Suprapubic skin (tissue), 4 donors: ENCODE measurements at regions not wholly inside any gene's neighbourhood (a gene's known extent, or its start where the extent isn't known, plus 50 kb on each side); places are given as distances from the start of the nearest gene placed in this dataset.

Experiments
- DNase-seq, 2 donors: peaks; one replicate each; pipeline ENCODE4 v3.0.0-alpha.2; 2019; ENCODE audit warnings: low spot score in 2 of 2
- H3K27ac ChIP-seq: fragments of 200-600 bp; sonication (generic); one replicate; pipeline ENCODE4 v1.5.1; 2019
- H3K27me3 ChIP-seq: fragments of 200-600 bp; sonication (generic); one replicate; pipeline ENCODE4 v1.5.1; 2019
- H3K36me3 ChIP-seq: fragments of 200-600 bp; sonication (generic); one replicate; pipeline ENCODE4 v1.5.1; 2019
- H3K4me1 ChIP-seq: fragments of 200-600 bp; sonication (generic); one replicate; pipeline ENCODE4 v1.5.1; 2019
- H3K4me3 ChIP-seq: fragments of 200-600 bp; sonication (generic); one replicate; pipeline ENCODE4 v1.5.1; 2019; ENCODE audit warnings: mild to moderate bottlenecking
- H3K9me3 ChIP-seq: fragments of 200-600 bp; sonication (generic); one replicate; pipeline ENCODE4 v1.5.1; 2019
- CTCF ChIP-seq, 2 donors: fragments of 200-600 bp in 1 of 2; fragments of 450-650 bp in 1 of 2; sonication (generic) in 1 of 2; IDR thresholded peaks; one replicate each; pipeline ENCODE4 v1.5.1; 2016 to 2019; ENCODE audit warnings: antibody characterized with exemption in 2 of 2, mild to moderate bottlenecking in 1 of 2, moderate library complexity in 1 of 2
- EP300 ChIP-seq: sonication (generic); formaldehyde crosslinking; IDR thresholded peaks from one replicate; pipeline ENCODE4 v1.6.1; 2017; ENCODE audit warnings: antibody characterized with exemption
- POLR2A ChIP-seq, 2 donors: fragments of 450-650 bp; IDR thresholded peaks; one replicate each; pipeline ENCODE4 v1.6.1; 2017; ENCODE audit warnings: antibody characterized with exemption in 2 of 2, mild to moderate bottlenecking in 2 of 2, moderate library complexity in 2 of 2
- POLR2AphosphoS5 ChIP-seq, 3 donors: sonication (generic); formaldehyde crosslinking; IDR thresholded peaks; one replicate each; pipeline ENCODE4 v1.6.1; 2017; ENCODE audit warnings: antibody characterized with exemption in 3 of 3
- WGBS: methylation state at CpG from one replicate; pipeline ENCODE4 v1.1.5; 2018; 5-methylcytosine and 5-hydroxymethylcytosine counted together

GRCh38 chr3:15955968-15956367, 158.2 kb upstream of the ANKRD28 start:
- TF ChIP-seq CTCF (IDR thresholded peaks at IDR 0.05) (no peak), POLR2AphosphoS5 (IDR thresholded peaks at IDR 0.05) (no peak), EP300 (no peak), POLR2A (IDR thresholded peaks at IDR 0.05) (no peak)
- DNase-seq = no peak
- Histone ChIP-seq H3K27me3 (no peaks in the 10 kb centered on the region), H3K4me3 (no peak overlapping the region), H3K36me3 (no peaks in the 10 kb centered on the region), H3K4me1 (no peaks in the 10 kb centered on the region), H3K27ac (no peak overlapping the region), H3K9me3 (no peaks in the 10 kb centered on the region)
- 64% methylated on average over 1 of the region's 1 CpG for WGBS

- WGBS = 85% methylated on average over 3 of the region's 3 CpGs
- Histone ChIP-seq H3K4me3 (no peak overlapping the region), H3K27ac (no peak overlapping the region), H3K4me1 (no peaks in the 10 kb centered on the region), H3K9me3 (no peaks in the 10 kb centered on the region), H3K36me3 (no peaks in the 10 kb centered on the region), H3K27me3 (no peaks in the 10 kb centered on the region)
- DNase-seq = no peak
- no peak for TF ChIP-seq EP300
- no peak for TF ChIP-seq POLR2AphosphoS5 (IDR thresholded peaks at IDR 0.05)
- TF ChIP-seq CTCF (IDR thresholded peaks at IDR 0.05) = no peak
- TF ChIP-seq POLR2A (IDR thresholded peaks at IDR 0.05) = no peak
Measured at GRCh38 chr3:15958692-15959433, 161.1 kb upstream of the ANKRD28 start.

GRCh38 chr3:15959434-15959811, 161.6 kb upstream of the ANKRD28 start:
- Histone ChIP-seq H3K4me3 (no peak overlapping the region), H3K36me3 (no peaks in the 10 kb centered on the region), H3K27ac (no peak overlapping the region), H3K9me3 (no peaks in the 10 kb centered on the region), H3K4me1 (no peaks in the 10 kb centered on the region), H3K27me3 (no peaks in the 10 kb centered on the region)
- no peak for TF ChIP-seq EP300
- TF ChIP-seq POLR2AphosphoS5 (IDR thresholded peaks at IDR 0.05) = no peak
- no peak for TF ChIP-seq POLR2A (IDR thresholded peaks at IDR 0.05)
- no peak for TF ChIP-seq CTCF (IDR thresholded peaks at IDR 0.05)
- no peak for DNase-seq
- WGBS = 84% methylated on average over 2 of the region's 2 CpGs

- no peak for TF ChIP-seq POLR2AphosphoS5 (IDR thresholded peaks at IDR 0.05)
- no peak for TF ChIP-seq CTCF (IDR thresholded peaks at IDR 0.05)
- no peak for TF ChIP-seq POLR2A (IDR thresholded peaks at IDR 0.05)
- TF ChIP-seq EP300 = no peak
- no peak overlapping the region for H3K4me3 ChIP-seq
- H3K9me3 ChIP-seq = no peaks in the 10 kb centered on the region
- 68% methylated on average over 17 of the region's 17 CpGs for WGBS
- H3K4me1 ChIP-seq = no peaks in the 10 kb centered on the region
- no peaks in the 10 kb centered on the region for H3K27me3 ChIP-seq
- no peaks in the 10 kb centered on the region for H3K36me3 ChIP-seq
- no peak for DNase-seq
- no peak overlapping the region for H3K27ac ChIP-seq
Measured at GRCh38 chr3:15964605-15965442, 167.0 kb upstream of the ANKRD28 start.

GRCh38 chr3:15967577-15967976, 169.8 kb upstream of the ANKRD28 start:
- H3K36me3 ChIP-seq = no peaks in the 10 kb centered on the region
- H3K4me3 ChIP-seq = no peak overlapping the region
- no peaks in the 10 kb centered on the region for H3K9me3 ChIP-seq
- 80% methylated on average over 3 of the region's 3 CpGs for WGBS
- H3K27me3 ChIP-seq = no peaks in the 10 kb centered on the region
- TF ChIP-seq POLR2AphosphoS5 (IDR thresholded peaks at IDR 0.05) (no peak), CTCF (IDR thresholded peaks at IDR 0.05) (no peak), EP300 (no peak), POLR2A (IDR thresholded peaks at IDR 0.05) (no peak)
- H3K4me1 ChIP-seq = no peaks in the 10 kb centered on the region
- no peak overlapping the region for H3K27ac ChIP-seq
- DNase-seq = no peak
